ENCODE measurements at regions not wholly inside any gene's neighbourhood (a gene's known extent, or its start where the extent isn't known, plus 50 kb on each side); places are given as distances from the start of the nearest gene placed in this dataset.

GRCh38 chr20:23186808-23187207 lies 100.7 kb upstream of the CD93 start:
- DNase-seq (no peak), FAIRE-seq (no peak)
- H3K4me3 ChIP-seq (ENCODE audit: low read length in 3 of 3) = no peak overlapping the region
- H3K9me3 ChIP-seq (ENCODE audit: control insufficient read depth in 2 of 3, insufficient read depth in 1 of 3, low read length in 3 of 3) = peaks cover 0 to 1% (median 0%) of the 10 kb centered on the region in 3 donors
- H3K9ac ChIP-seq (ENCODE audit: low read length in 3 of 3) = no peak overlapping the region
- H3K4me1 ChIP-seq (ENCODE audit: control insufficient read depth in 2 of 3, insufficient read depth in 2 of 3, low read depth in 1 of 3, low read length in 3 of 3) = peaks cover 0 to 10% (median 5%) of the 10 kb centered on the region in 3 donors
- H3K36me3 ChIP-seq (ENCODE audit: control insufficient read depth in 2 of 3, insufficient read depth in 3 of 3, low read length in 3 of 3) = no peaks in the 10 kb centered on the region
- TF ChIP-seq, protein P1, sequence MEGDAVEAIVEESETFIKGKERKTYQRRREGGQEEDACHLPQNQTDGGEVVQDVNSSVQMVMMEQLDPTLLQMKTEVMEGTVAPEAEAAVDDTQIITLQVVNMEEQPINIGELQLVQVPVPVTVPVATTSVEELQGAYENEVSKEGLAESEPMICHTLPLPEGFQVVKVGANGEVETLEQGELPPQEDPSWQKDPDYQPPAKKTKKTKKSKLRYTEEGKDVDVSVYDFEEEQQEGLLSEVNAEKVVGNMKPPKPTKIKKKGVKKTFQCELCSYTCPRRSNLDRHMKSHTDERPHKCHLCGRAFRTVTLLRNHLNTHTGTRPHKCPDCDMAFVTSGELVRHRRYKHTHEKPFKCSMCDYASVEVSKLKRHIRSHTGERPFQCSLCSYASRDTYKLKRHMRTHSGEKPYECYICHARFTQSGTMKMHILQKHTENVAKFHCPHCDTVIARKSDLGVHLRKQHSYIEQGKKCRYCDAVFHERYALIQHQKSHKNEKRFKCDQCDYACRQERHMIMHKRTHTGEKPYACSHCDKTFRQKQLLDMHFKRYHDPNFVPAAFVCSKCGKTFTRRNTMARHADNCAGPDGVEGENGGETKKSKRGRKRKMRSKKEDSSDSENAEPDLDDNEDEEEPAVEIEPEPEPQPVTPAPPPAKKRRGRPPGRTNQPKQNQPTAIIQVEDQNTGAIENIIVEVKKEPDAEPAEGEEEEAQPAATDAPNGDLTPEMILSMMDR (IDR thresholded peaks at IDR 0.05; ENCODE audit: borderline replicate concordance, extremely low read depth, insufficient read depth) = no peak
- H3K27ac ChIP-seq (ENCODE audit: low read depth in 2 of 2, low read length in 2 of 2) = no peak overlapping the region
- no peaks in the 10 kb centered on the region for H3K27me3 ChIP-seq (ENCODE audit: control insufficient read depth, insufficient read depth, low read length)
- intact Hi-C loops (cut with DNase I) = no loop called here

DNA sequence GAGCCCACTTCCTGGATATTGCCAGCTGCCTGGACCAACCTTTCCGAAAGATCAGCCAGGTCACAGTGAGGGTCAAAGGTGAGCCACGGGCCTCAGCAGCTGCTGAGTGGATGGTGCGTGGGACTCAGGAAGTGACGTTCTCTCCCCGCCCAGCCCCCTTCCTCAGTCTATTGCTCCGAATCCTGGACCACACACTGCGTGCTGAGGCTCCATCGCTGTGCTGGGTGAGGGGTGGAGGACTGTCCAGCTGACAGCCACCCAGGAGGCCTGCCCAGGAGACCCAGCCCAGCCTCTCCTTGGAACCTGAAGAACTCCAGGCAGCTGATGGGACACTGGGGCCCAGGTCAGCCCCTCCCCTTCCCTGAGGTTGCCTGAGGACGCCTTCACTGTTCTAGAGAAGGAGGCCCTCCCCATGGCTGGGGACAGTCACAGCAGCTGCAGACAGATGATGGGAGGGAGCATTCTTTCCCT lies 94.4 kb upstream of the CD93 start:
- H3K27me3 ChIP-seq (ENCODE audit: control insufficient read depth, insufficient read depth, low read length) = no peaks in the 10 kb centered on the region
- H3K9ac ChIP-seq (ENCODE audit: low read length in 3 of 3) = no peak overlapping the region
- TF ChIP-seq, protein P1 (IDR thresholded peaks at IDR 0.05; ENCODE audit: borderline replicate concordance, extremely low read depth, insufficient read depth) = no peak
- H3K27ac ChIP-seq (ENCODE audit: low read depth in 2 of 2, low read length in 2 of 2) = peak overlapping the region; percentile 50 to 60
- DNase-seq (peak in 1 of 5 donors; percentile 85), FAIRE-seq (no peak)
- H3K4me1 ChIP-seq (ENCODE audit: control insufficient read depth in 2 of 3, insufficient read depth in 2 of 3, low read depth in 1 of 3, low read length in 3 of 3) = peaks cover 0 to 8% (median 7%) of the 10 kb centered on the region in 3 donors
- H3K9me3 ChIP-seq (ENCODE audit: control insufficient read depth in 2 of 3, insufficient read depth in 1 of 3, low read length in 3 of 3) = peaks cover 0 to 5% (median 0%) of the 10 kb centered on the region in 3 donors
- H3K4me3 ChIP-seq (ENCODE audit: low read length in 3 of 3) = no peak overlapping the region
- no peaks in the 10 kb centered on the region for H3K36me3 ChIP-seq (ENCODE audit: control insufficient read depth in 2 of 3, insufficient read depth in 3 of 3, low read length in 3 of 3)
- intact Hi-C loops (cut with DNase I) = no loop called here

DNA sequence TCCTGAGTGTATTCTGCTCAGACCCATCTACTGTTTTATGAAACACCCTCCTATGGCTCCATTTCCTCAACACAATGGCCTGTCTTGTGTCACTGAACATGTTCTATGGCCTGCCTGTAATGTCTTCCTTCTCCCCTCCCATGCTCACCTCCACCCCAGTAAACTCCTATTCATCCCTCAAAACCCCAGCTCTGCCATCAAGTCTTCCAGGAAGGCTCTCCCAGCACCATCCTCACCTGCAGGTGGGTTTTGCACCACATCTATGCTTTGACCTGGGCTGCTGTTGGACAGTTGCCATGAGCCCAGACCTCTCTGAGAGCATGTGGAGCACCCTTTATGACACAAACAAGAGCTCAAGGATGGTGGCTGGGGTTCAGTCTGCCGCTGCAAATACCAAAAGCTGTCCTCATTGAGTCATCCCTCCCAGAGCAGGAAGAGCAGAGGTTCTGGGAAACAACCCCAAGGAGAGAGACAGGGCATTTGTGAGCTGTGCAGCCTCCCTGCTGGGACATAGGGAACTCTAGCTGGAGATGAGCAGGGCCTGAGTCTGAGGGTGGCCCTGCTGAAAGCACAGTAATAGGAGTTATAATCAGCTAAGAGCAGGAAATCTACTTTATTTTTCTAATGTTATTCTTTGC lies 93.8 kb upstream of the CD93 start:
- H3K9ac ChIP-seq (ENCODE audit: low read length in 3 of 3) = no peak overlapping the region
- H3K4me1 ChIP-seq (ENCODE audit: control insufficient read depth in 2 of 3, insufficient read depth in 2 of 3, low read depth in 1 of 3, low read length in 3 of 3) = peaks cover 0 to 8% (median 7%) of the 10 kb centered on the region in 3 donors
- peak overlapping the region in 1 of 2 donors; percentile 60 for H3K27ac ChIP-seq (ENCODE audit: low read depth in 2 of 2, low read length in 2 of 2)
- H3K27me3 ChIP-seq (ENCODE audit: control insufficient read depth, insufficient read depth, low read length) = no peaks in the 10 kb centered on the region
- DNase-seq (no peak), FAIRE-seq (no peak)
- H3K9me3 ChIP-seq (ENCODE audit: control insufficient read depth in 2 of 3, insufficient read depth in 1 of 3, low read length in 3 of 3) = peaks cover 0 to 5% (median 0%) of the 10 kb centered on the region in 3 donors
- no peak overlapping the region for H3K4me3 ChIP-seq (ENCODE audit: low read length in 3 of 3)
- H3K36me3 ChIP-seq (ENCODE audit: control insufficient read depth in 2 of 3, insufficient read depth in 3 of 3, low read length in 3 of 3) = no peaks in the 10 kb centered on the region
- intact Hi-C loops (cut with DNase I) = no loop called here
- TF ChIP-seq, protein P1 (IDR thresholded peaks at IDR 0.05; ENCODE audit: borderline replicate concordance, extremely low read depth, insufficient read depth) = no peak

All from kidney (tissue), 13 donors.